Aorta (tissue), 5 donors: ENCODE measurements at regions not wholly inside any gene's neighbourhood (a gene's known extent, or its start where the extent isn't known, plus 50 kb on each side); places are given as distances from the start of the nearest gene placed in this dataset.

Experiments used
- ATAC-seq: fragments of 200-7000 bp; cut with Tn5 transposase; one replicate; pipeline ENCODE4 v1.9.1; 2022; ENCODE audit warnings: moderate library complexity; ENCODE audit not compliant: low FRiP score
- DNase-seq, 2 donors: peaks; one replicate each; pipeline ENCODE4 v3.0.0-alpha.2; 2020
- H3K27ac ChIP-seq, 2 donors: one replicate each; pipeline ENCODE4 v1.5.1; 2013; ENCODE audit warnings: low read length in 2 of 2, mild to moderate bottlenecking in 2 of 2, moderate library complexity in 2 of 2, control low read depth in 1 of 2, inconsistent platforms in 1 of 2, low read depth in 1 of 2
- H3K27me3 ChIP-seq, 2 donors: one replicate each; pipeline ENCODE4 v1.6.1; 2013; ENCODE audit warnings: control low read depth in 1 of 2, low read length in 1 of 2, mild to moderate bottlenecking in 1 of 2, moderate library complexity in 1 of 2; ENCODE audit not compliant: insufficient read depth in 2 of 2, control insufficient read depth in 1 of 2
- H3K36me3 ChIP-seq, 2 donors: one replicate each; pipeline ENCODE4 v1.6.1; 2013; ENCODE audit warnings: control low read depth in 1 of 2, low read length in 1 of 2, mild to moderate bottlenecking in 1 of 2; ENCODE audit not compliant: insufficient read depth in 2 of 2, control insufficient read depth in 1 of 2
- H3K4me1 ChIP-seq, 2 donors: one replicate each; pipeline ENCODE4 v1.6.1; 2013; ENCODE audit warnings: low read length in 2 of 2, control low read depth in 1 of 2, mild to moderate bottlenecking in 1 of 2, moderate library complexity in 1 of 2; ENCODE audit not compliant: insufficient read depth in 2 of 2, control insufficient read depth in 1 of 2
- H3K4me3 ChIP-seq, 2 donors: one replicate each; pipeline ENCODE4 v1.5.1; 2013; ENCODE audit warnings: low read length in 2 of 2, control low read depth in 1 of 2, mild to moderate bottlenecking in 1 of 2
- H3K9me3 ChIP-seq: one replicate; pipeline ENCODE4 v1.6.1; 2013; ENCODE audit warnings: mild to moderate bottlenecking, low read length; ENCODE audit not compliant: control insufficient read depth
- WGBS, 2 donors: extraction: QIAGEN DNeasy Blood & Tissue Kit; methylation state at CpG; one replicate each; pipeline ENCODE4 v1.1.7; 2013; 5-methylcytosine and 5-hydroxymethylcytosine counted together
- intact Hi-C, 2 donors: fragments of 100-400 bp; cut with DNase I; formaldehyde crosslinking; loops; one replicate each; pipeline versions ENCODE4 v1.14.2 to v1.15.0; 2022
- donor health status: healthy with polysubstance abuse.
- donor health status: Bipolar disorder and iron deficiency.
- donor health status: DM: no; HTN: no; CAD: no.
- donor health status: DM: no; HTN: no; CAD: no.
- donor health status: DM: yes; HTN: yes; CAD: no.

DNA sequence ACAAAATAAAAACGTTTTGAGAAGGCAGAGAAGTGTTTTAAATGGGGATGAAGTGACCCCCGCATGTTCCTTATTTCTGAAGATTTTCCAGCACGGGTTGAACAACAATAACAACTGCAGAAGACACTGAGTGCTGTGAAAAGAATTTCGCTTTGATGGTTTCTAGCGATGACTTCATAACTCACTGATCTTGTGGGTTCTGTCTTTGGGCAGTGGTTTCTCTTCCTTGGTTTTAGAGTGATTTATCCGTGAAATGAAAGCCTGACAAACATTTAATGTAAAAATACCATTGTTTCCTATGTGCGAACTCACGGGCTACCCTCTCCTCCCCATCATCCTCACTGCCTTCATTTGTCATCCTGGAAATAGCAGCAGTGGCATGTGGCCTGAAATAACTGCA is 793.9 kb downstream of the QKI start:
- H3K9me3 ChIP-seq: peaks cover 1% of the 10 kb centered on the region

DNA sequence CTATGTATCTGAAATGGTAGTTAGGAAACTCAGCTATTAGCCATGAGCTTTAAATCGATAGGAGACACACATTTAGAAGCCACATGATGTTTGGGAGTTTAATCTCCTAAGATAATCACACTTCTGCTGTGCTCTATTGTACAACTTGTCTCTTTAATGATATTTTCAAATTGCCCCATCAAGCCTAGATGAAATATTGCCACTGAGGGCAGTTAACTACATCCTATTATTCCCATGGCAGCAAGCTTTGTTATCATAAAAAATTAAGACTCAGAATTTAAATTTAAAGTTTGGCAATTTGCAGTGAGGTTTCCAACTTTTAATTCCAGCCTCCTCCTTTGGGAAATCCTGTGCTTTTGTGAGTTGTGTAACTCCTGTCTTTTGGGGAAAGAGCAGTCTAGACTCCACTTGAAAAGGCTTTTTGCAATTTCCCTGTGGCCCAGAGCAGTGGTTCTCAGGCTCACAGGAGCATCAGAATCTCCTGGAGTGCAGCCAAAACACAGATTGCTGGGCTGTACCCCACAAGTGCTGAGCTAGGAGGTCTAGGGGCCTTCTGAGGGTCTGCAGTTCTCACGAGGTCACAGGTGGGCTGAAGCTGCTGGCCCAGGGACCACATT is 792.4 kb downstream of the QKI start:
- ATAC-seq: no peak
- Histone ChIP-seq H3K27ac (no peak overlapping the region), H3K36me3 (no peaks in the 10 kb centered on the region), H3K4me1 (no peaks in the 10 kb centered on the region), H3K9me3 (no peaks in the 10 kb centered on the region), H3K27me3 (no peaks in the 10 kb centered on the region), H3K4me3 (no peak overlapping the region)
- WGBS, 2 donors: 62 to 69% methylated on average over 2 of the region's 2 CpGs
- intact Hi-C loops: no loop called here
- DNase-seq: no peak

More for the DNA sequence above, 793.9 kb downstream of the QKI start:
- DNase-seq (no peak), ATAC-seq (no peak)
- H3K4me3 ChIP-seq: no peak overlapping the region
- WGBS, 2 donors: 9 to 32% methylated on average over 8 of the region's 8 CpGs
- intact Hi-C loops: no loop called here
- H3K27me3 ChIP-seq: no peaks in the 10 kb centered on the region
- H3K27ac ChIP-seq: no peak overlapping the region
- H3K36me3 ChIP-seq: no peaks in the 10 kb centered on the region
- H3K4me1 ChIP-seq: no peaks in the 10 kb centered on the region

DNA sequence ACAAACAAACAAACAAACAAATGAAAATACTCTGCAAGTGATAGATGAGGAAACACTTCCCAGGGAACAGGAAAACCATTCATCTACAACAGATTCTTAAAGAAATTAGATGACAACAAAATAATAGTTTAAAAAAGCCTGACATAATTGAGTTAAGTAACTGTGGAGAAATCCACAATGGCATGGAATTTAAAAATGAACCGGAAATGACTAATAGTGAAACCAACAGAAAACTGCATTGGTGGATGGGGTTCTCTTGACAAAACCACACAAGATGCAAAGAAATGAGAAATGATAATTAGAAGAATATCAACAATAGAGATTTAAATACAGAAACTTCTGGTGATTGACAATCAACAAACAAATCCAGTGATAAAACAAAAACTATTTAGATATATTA is 785.6 kb downstream of the QKI start:
- Histone ChIP-seq H3K36me3 (no peaks in the 10 kb centered on the region), H3K4me1 (no peaks in the 10 kb centered on the region), H3K27me3 (no peaks in the 10 kb centered on the region), H3K9me3 (no peaks in the 10 kb centered on the region), H3K27ac (no peak overlapping the region), H3K4me3 (no peak overlapping the region)
- ATAC-seq (no peak), DNase-seq (no peak)
- intact Hi-C loops: no loop called here
- 67 to 70% methylated on average over 1 of the region's 1 CpG for WGBS, 2 donors

DNA sequence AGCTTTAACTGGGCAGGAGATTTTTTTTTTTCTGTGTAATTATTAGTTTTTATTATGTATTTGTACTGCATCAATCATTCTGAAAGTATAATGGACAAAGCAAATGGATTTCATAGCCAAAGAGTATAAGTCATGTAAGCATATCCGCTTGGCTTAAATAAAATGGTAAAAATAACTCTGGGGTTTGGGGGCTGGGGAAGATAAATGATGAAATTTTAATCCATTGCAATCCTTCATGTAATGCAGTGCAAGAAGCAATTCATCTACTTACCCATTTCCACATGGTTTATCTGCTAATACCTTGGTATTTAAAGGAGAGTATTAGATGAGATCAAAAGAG is 781.4 kb downstream of the QKI start:
- intact Hi-C loops: no loop called here
- Histone ChIP-seq H3K27me3 (no peaks in the 10 kb centered on the region), H3K4me1 (no peaks in the 10 kb centered on the region), H3K9me3 (no peaks in the 10 kb centered on the region), H3K4me3 (no peak overlapping the region), H3K36me3 (no peaks in the 10 kb centered on the region), H3K27ac (no peak overlapping the region)
- 11 to 26% methylated on average over 1 of the region's 1 CpG for WGBS, 2 donors
- ATAC-seq (no peak), DNase-seq (no peak)

DNA sequence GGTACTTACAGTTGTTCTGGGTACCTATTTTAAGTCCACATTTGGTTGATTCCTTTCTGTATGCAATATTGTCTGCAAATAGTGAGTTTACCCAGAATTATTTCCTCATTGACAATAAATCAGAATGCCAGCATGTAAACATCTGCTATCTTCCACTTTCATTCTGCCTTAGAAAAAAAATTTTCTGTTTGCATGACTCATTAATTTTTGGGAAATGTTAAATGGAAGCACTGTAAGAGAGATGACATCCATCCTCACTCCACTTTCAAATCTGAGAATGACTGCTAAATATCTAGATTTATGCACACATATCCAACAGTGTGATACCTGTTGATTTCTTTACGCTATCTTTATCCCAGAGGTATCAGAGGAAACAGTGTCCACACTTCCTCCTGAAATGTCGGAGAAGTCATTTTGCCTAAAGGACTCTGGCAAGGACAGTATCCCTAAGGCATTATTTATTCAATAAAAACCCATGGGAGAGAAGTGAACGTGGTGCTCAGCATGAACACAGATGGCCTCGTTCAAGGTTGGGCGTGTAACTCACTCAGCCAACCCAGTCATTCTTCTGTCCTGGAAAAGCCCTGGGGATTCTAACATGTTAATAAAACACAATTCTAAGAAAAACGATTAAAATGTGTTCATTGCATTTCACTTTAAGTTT is 780.9 kb downstream of the QKI start:
- intact Hi-C loops: no loop called here
- Histone ChIP-seq H3K36me3 (no peaks in the 10 kb centered on the region), H3K4me1 (no peaks in the 10 kb centered on the region), H3K9me3 (no peaks in the 10 kb centered on the region), H3K27ac (no peak overlapping the region), H3K27me3 (no peaks in the 10 kb centered on the region), H3K4me3 (no peak overlapping the region)
- ATAC-seq: no peak
- WGBS, 2 donors: 22 to 38% methylated on average over 6 of the region's 6 CpGs
- no peak for DNase-seq

- DNase-seq: no peak
- 84 to 87% methylated on average over 4 of the region's 4 CpGs for WGBS, 2 donors
- Histone ChIP-seq H3K4me3 (no peak overlapping the region), H3K4me1 (no peaks in the 10 kb centered on the region), H3K9me3 (no peaks in the 10 kb centered on the region), H3K27me3 (no peaks in the 10 kb centered on the region), H3K27ac (no peak overlapping the region), H3K36me3 (no peaks in the 10 kb centered on the region)
- intact Hi-C loops: no loop called here
- no peak for ATAC-seq
Measured at GRCh38 chr6:164188861-164189260, 774.3 kb downstream of the QKI start.

DNA sequence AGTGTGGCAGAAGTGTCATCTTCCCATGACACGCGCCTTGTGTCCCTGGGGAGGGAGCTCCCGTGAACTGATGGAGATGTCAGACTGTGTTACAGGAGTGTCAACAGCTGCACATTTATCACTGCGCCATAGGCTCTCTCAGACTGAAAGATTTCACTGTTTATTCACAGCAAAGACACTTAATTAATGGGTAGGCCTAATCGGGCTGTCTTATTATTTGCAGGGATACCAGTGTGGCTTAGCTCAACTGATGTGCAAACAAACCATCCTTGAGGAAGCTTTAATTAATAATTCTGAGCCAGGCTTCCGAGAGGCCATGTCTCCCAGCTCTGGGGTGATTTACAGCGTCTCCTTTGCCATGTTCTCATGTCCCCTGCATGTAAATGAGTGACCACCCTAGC is 771.0 kb downstream of the QKI start:
- ATAC-seq (no peak), DNase-seq (no peak)
- peaks cover 0 to 3% of the 10 kb centered on the region in 2 donors for H3K27me3 ChIP-seq
- no peak overlapping the region for H3K4me3 ChIP-seq
- 35 to 50% methylated on average over 7 of the region's 7 CpGs for WGBS, 2 donors
- no peaks in the 10 kb centered on the region for H3K9me3 ChIP-seq
- intact Hi-C loops: no loop called here
- H3K4me1 ChIP-seq: no peaks in the 10 kb centered on the region
- H3K36me3 ChIP-seq: no peaks in the 10 kb centered on the region
- H3K27ac ChIP-seq: no peak overlapping the region

DNA sequence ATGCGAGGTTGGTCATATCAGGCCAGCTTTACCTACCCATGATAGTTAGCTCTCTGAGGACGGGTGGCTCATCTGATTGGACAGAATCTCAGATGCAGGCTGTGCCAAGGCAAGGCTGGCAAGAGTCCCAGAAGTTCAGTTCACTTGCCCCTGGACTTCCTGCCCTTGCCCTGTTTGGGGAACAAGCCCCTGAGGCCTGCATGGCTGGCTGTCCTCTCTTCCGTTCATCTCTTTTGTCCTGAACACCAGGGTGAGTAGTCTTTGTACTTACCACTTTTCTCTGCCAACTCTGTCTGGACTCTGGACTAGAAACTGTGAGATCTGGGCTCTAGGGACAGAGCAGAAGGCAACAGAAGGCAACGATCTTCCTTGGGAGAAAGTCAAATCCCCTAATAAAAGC is 769.9 kb downstream of the QKI start:
- DNase-seq: no peak
- H3K4me1 ChIP-seq: no peaks in the 10 kb centered on the region
- no peaks in the 10 kb centered on the region for H3K36me3 ChIP-seq
- WGBS, 2 donors: 69 to 71% methylated on average over 4 of the region's 4 CpGs
- ATAC-seq: no peak
- intact Hi-C loops: no loop called here
- peaks cover 0 to 3% of the 10 kb centered on the region in 2 donors for H3K27me3 ChIP-seq
- H3K27ac ChIP-seq: no peak overlapping the region
- no peak overlapping the region for H3K4me3 ChIP-seq
- H3K9me3 ChIP-seq: no peaks in the 10 kb centered on the region

DNA sequence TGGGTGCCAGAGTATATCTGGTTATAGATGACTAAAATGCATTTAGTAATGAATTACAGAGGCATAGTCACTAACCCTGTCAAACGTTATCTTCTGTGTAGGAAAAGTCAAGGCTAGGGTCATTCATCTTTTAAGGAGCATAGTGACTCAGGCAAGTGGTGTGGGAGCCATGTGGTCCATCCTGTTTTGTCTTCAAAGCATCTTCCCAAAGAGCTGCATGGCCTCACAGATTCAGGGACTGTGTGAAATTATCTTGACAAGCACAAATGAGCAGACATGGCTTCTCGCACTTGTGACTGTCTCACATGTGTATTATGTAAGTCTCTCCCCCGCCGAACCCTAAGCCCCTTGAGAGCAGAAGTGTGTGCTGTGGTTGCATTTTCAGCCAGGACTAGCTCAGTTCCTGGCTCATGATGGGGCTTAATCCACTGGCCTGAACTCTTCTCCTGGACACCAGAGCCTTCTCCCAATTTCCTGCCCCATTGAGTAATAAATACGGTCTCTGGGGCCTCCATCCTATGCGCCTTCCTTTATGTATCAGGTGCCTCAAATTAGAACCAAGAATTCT is 769.1 kb downstream of the QKI start:
- Histone ChIP-seq H3K36me3 (no peaks in the 10 kb centered on the region), H3K27ac (no peak overlapping the region), H3K9me3 (no peaks in the 10 kb centered on the region), H3K4me3 (no peak overlapping the region), H3K27me3 (peaks cover 0 to 4% of the 10 kb centered on the region in 2 donors), H3K4me1 (no peaks in the 10 kb centered on the region)
- WGBS, 2 donors: 82 to 83% methylated on average over 6 of the region's 6 CpGs
- intact Hi-C loops: no loop called here
- no peak for ATAC-seq
- DNase-seq: no peak
